Keratinocyte (primary cell): ENCODE measurements at regions not wholly inside any gene's neighbourhood (a gene's known extent, or its start where the extent isn't known, plus 50 kb on each side); places are given as distances from the start of the nearest gene placed in this dataset.

ENCODE experiments used
- EZH2 ChIP-seq: IDR thresholded peaks from one replicate; pipeline ENCODE4 v1.6.1; 2012; ENCODE audit warnings: inconsistent platforms, mild to moderate bottlenecking, low read length, moderate library complexity
- TF ChIP-seq, protein P1 (sequence below), 3 experiments: IDR thresholded peaks in 1 of 3; conservative IDR thresholded peaks in 1 of 3; optimal IDR thresholded peaks in 1 of 3; 2 replicates in 2 of 3; 3 replicates in 1 of 3; pipeline versions ENCODE3 to v1.5.1; 2011; ENCODE audit warnings: low read length in 3 of 3, mild to moderate bottlenecking in 3 of 3, moderate library complexity in 2 of 3, control low read depth in 1 of 3, inconsistent platforms in 1 of 3; ENCODE audit not compliant: insufficient read depth in 2 of 3; ENCODE audit errors: extremely low read depth in 1 of 3

GRCh38 chr11:105232021-105232420 is 92.5 kb upstream of the CARD18 start:
- TF ChIP-seq, protein P1, sequence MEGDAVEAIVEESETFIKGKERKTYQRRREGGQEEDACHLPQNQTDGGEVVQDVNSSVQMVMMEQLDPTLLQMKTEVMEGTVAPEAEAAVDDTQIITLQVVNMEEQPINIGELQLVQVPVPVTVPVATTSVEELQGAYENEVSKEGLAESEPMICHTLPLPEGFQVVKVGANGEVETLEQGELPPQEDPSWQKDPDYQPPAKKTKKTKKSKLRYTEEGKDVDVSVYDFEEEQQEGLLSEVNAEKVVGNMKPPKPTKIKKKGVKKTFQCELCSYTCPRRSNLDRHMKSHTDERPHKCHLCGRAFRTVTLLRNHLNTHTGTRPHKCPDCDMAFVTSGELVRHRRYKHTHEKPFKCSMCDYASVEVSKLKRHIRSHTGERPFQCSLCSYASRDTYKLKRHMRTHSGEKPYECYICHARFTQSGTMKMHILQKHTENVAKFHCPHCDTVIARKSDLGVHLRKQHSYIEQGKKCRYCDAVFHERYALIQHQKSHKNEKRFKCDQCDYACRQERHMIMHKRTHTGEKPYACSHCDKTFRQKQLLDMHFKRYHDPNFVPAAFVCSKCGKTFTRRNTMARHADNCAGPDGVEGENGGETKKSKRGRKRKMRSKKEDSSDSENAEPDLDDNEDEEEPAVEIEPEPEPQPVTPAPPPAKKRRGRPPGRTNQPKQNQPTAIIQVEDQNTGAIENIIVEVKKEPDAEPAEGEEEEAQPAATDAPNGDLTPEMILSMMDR (optimal IDR thresholded peaks at IDR 0.05 in 1 of 3, IDR thresholded peaks at IDR 0.05 in 1 of 3, conservative IDR thresholded peaks at IDR 0.05 in 1 of 3; ENCODE audit: extremely low read depth in 1 of 3, insufficient read depth in 2 of 3, low read length in 3 of 3), result no peak
- TF ChIP-seq EZH2, result no peak
